Lower leg skin (tissue), 4 donors: ENCODE measurements at regions not wholly inside any gene's neighbourhood (a gene's known extent, or its start where the extent isn't known, plus 50 kb on each side); places are given as distances from the start of the nearest gene placed in this dataset.

Source experiments
- DNase-seq, 2 donors: peaks; one replicate each; pipeline ENCODE4 v3.0.0-alpha.2; 2019; ENCODE audit warnings: low spot score in 2 of 2
- H3K4me3 ChIP-seq: fragments of 200-600 bp; sonication (generic); 2 replicates; pipeline ENCODE4 v1.5.1; 2017; ENCODE audit warnings: mild to moderate bottlenecking, low read depth; ENCODE audit not compliant: poor library complexity, severe bottlenecking
- CTCF ChIP-seq, 3 donors: fragments of 450-650 bp; IDR thresholded peaks; one replicate each; pipeline ENCODE4 v1.5.1; 2016; ENCODE audit warnings: antibody characterized with exemption in 3 of 3, mild to moderate bottlenecking in 3 of 3, moderate library complexity in 2 of 3
- POLR2A ChIP-seq, 2 donors: fragments of 450-650 bp; IDR thresholded peaks; one replicate each; pipeline ENCODE4 v1.6.1; 2016 to 2017; ENCODE audit warnings: antibody characterized with exemption in 2 of 2, mild to moderate bottlenecking in 1 of 2, moderate library complexity in 1 of 2
- WGBS, 2 donors: methylation state at CpG; one replicate each; pipeline ENCODE4 v1.1.5; 2018; 5-methylcytosine and 5-hydroxymethylcytosine counted together
- intact Hi-C: fragments of 100-400 bp; cut with DNase I; formaldehyde crosslinking; loops from one replicate; pipeline ENCODE4 v1.15.0; 2023; ENCODE audit warnings: low total_unique reads

DNA sequence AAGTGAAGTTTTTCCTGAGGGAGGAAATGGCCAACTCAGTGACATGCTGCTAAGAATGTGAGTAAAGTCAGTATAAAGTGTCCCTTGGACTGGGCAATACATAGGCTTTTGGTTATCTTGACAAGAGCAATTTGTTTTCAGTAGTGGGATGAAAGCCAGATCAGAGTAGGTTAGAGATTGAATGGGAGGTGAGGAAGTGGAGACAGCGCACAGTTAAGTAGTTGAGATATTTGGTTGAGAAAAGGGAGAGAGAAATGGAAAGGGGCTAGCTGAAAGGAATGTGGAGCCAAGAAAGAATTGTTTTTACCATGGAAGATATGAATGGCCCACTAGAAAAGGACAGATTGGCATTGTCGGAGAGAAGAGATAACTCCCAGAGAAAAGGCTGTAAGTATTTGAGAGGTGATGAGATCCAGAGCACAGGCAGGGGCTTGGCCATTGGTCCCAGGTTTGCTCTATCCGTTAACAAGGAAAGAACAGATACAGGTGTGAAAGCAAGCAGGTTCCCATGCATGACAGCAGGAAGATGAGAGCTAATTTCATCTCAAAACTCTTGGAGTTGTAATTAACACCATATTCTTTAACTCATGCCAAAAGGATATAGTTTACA, 392.0 kb downstream of the NR2F1-AS1 start:
- no peak for DNase-seq
- WGBS, 2 donors = 91 to 97% methylated on average over 3 of the region's 3 CpGs
- H3K4me3 ChIP-seq = no peak overlapping the region
- intact Hi-C loops = no loop called here
- TF ChIP-seq CTCF (IDR thresholded peaks at IDR 0.05) (no peak), POLR2A (IDR thresholded peaks at IDR 0.05) (no peak)

DNA sequence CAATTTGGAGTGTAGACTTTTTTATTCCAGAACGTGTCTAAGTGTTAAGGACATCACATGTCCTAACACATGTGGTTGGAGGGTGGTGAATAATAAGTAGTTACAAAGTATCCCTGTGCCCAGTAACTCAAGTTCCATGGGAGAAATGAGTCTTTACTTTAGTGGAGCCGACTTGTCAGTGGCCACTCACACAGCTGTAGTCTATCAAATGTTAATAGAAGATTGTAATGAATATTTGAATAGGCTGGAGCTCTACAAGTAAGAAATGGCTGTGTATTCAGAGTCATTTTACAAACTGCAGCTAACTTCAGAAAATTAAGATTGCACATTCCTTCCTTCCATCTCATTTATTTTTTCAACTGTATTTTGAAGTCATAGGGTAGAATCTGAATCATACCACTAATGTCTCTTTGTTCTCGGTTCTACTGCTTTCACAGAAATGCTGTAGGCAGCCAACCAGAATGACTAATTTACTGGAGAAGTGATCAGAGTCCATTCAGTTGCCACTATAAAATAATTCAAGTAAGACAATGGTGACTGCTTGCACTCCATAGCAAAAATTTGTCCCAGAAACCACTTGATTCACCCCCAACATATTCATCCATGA, 394.8 kb downstream of the NR2F1-AS1 start:
- WGBS, 2 donors = 52 to 57% methylated on average over 3 of the region's 3 CpGs
- H3K4me3 ChIP-seq = no peak overlapping the region
- intact Hi-C loops = no loop called here
- TF ChIP-seq POLR2A (IDR thresholded peaks at IDR 0.05) = no peak
- TF ChIP-seq CTCF (IDR thresholded peaks at IDR 0.05) = no peak
- no peak for DNase-seq

- intact Hi-C loops = no loop called here
- TF ChIP-seq CTCF (IDR thresholded peaks at IDR 0.05) = no peak
- 71 to 73% methylated on average over 1 of the region's 1 CpG for WGBS, 2 donors
- no peak for DNase-seq
- no peak overlapping the region for H3K4me3 ChIP-seq
Observed at GRCh38 chr5:93184041-93184440, 397.0 kb downstream of the NR2F1-AS1 start.

DNA sequence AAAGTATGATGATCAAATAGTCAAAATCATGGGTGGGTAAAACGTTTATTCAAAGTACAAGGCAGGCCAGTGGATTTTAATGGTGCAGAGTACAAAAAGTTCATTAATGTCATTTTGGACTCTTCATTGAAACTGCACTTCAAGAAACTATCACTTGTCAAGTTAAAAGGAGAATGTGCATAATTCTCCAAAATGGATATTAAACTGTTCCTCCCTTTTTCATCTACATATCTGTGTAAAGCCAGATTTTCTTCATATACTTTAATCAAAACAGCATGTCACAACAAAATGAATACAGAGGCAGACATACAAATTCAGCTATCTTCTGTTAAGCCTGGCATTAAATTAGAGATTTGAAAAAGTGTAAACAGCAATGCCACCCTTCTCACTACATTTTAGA, 401.6 kb downstream of the NR2F1-AS1 start:
- H3K4me3 ChIP-seq = no peak overlapping the region
- DNase-seq = no peak
- TF ChIP-seq POLR2A (IDR thresholded peaks at IDR 0.05) (no peak), CTCF (IDR thresholded peaks at IDR 0.05) (no peak)
- intact Hi-C loops = no loop called here
- WGBS, 2 donors = 61 to 76% methylated on average over 1 of the region's 1 CpG

DNA sequence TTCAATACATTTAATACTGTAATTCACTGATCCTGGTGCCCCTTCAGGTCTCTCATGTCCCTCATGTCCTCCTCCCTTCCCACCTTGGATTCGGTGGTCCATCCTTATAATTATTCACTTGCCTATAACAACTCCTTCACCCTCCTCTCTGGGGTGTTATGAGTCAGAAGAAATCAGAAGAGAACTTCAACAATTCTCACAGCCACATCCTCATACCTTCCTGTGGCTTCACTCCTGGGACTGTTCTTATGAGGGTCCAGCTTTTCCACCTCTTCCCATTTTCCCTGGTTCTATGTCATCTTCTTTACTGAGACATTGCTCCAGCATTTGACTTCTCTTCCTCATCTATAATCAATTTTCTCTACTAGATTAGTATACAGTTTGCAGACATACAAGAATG, 406.1 kb downstream of the NR2F1-AS1 start:
- DNase-seq = no peak
- no peak for TF ChIP-seq POLR2A (IDR thresholded peaks at IDR 0.05)
- no peak for TF ChIP-seq CTCF (IDR thresholded peaks at IDR 0.05)
- intact Hi-C loops = no loop called here
- no peak overlapping the region for H3K4me3 ChIP-seq
- WGBS, 2 donors = 89 to 92% methylated on average over 1 of the region's 1 CpG

GRCh38 chr5:93165559-93165958, 415.5 kb downstream of the NR2F1-AS1 start:
- H3K4me3 ChIP-seq = no peak overlapping the region
- intact Hi-C loops = no loop called here
- TF ChIP-seq POLR2A (IDR thresholded peaks at IDR 0.05) = no peak
- no peak for TF ChIP-seq CTCF (IDR thresholded peaks at IDR 0.05)
- no peak for DNase-seq
- 40 to 47% methylated on average over 2 of the region's 2 CpGs for WGBS, 2 donors
